Neural cell (in vitro differentiated cells): ENCODE measurements at regions not wholly inside any gene's neighbourhood (a gene's known extent, or its start where the extent isn't known, plus 50 kb on each side); places are given as distances from the start of the nearest gene placed in this dataset.

Experiments
- H2AFZ ChIP-seq: fragments of 200-600, 300-800 bp; sonication (generic), shearing (Covaris generic); 2 replicates; pipeline ENCODE4 v1.6.0; 2014; ENCODE audit warnings: low read depth, mild to moderate bottlenecking, antibody characterized with exemption, low read length, moderate library complexity
- H3F3A ChIP-seq: fragments of 200-600 bp; shearing (Covaris generic); 2 replicates; pipeline ENCODE4 v1.6.1; 2016; ENCODE audit warnings: mild to moderate bottlenecking, moderate library complexity, mixed read lengths, antibody characterized with exemption, low read length; ENCODE audit not compliant: insufficient read depth, poor library complexity, severe bottlenecking
- H3K27ac ChIP-seq: fragments of 200-600, 300-800 bp; sonication (generic), shearing (Covaris generic); 2 replicates; pipeline ENCODE4 v1.5.1; 2014; ENCODE audit warnings: mild to moderate bottlenecking, low read length, moderate library complexity
- H3K27me3 ChIP-seq: fragments of 300-800, 200-600 bp; sonication (generic), shearing (Covaris generic); 2 replicates; pipeline ENCODE4 v1.6.0; 2014; ENCODE audit warnings: mild to moderate bottlenecking, low read depth, low read length, moderate library complexity; ENCODE audit not compliant: insufficient read depth
- H3K36me3 ChIP-seq: fragments of 300-800, 200-600 bp; sonication (generic), shearing (Covaris generic); 2 replicates; pipeline ENCODE4 v1.5.1; 2014; ENCODE audit warnings: mild to moderate bottlenecking, antibody characterized with exemption, low read length, moderate library complexity; ENCODE audit not compliant: insufficient read depth
- H3K4me2 ChIP-seq: fragments of 300-800, 200-600 bp; sonication (generic), shearing (Covaris generic); 2 replicates; pipeline ENCODE4 v1.6.0; 2014; ENCODE audit warnings: mild to moderate bottlenecking, low read length
- H3K4me3 ChIP-seq: fragments of 300-800, 200-600 bp; sonication (generic), shearing (Covaris generic); 2 replicates; pipeline ENCODE4 v1.5.1; 2014; ENCODE audit warnings: mild to moderate bottlenecking, low read length, moderate library complexity
- H3K79me2 ChIP-seq: fragments of 200-600 bp; shearing (Covaris generic); replicated peaks from 2 replicates; pipeline ENCODE4 v1.6.0; 2014; ENCODE audit warnings: mild to moderate bottlenecking, low read length, moderate library complexity; ENCODE audit not compliant: insufficient read depth
- H3K9ac ChIP-seq: fragments of 300-800, 200-600 bp; sonication (generic), shearing (Covaris generic); 2 replicates; pipeline ENCODE4 v1.6.1; 2016; ENCODE audit warnings: mild to moderate bottlenecking, low read length, mixed read lengths
- H3K9me2 ChIP-seq: fragments of 200-600 bp; shearing (Covaris generic); 2 replicates; pipeline ENCODE4 v1.6.1; 2016; ENCODE audit warnings: mild to moderate bottlenecking, low read length, mixed read lengths; ENCODE audit not compliant: insufficient read depth
- H3K9me3 ChIP-seq: fragments of 200-600, 300-800 bp; sonication (generic), shearing (Covaris generic); 2 replicates; pipeline ENCODE4 v1.6.1; 2016; ENCODE audit warnings: mild to moderate bottlenecking, mixed run types, low read length, moderate library complexity, mixed read lengths
- H4K20me1 ChIP-seq: fragments of 200-600 bp; shearing (Covaris generic); 2 replicates; pipeline ENCODE4 v1.6.1; 2016; ENCODE audit warnings: mild to moderate bottlenecking, mixed run types; ENCODE audit not compliant: insufficient read depth
- EP300 ChIP-seq: fragments of 450-650 bp; conservative IDR thresholded peaks from 2 replicates; pipeline ENCODE4 v1.6.1; 2014; ENCODE audit warnings: antibody characterized with exemption, mild to moderate bottlenecking, moderate library complexity; ENCODE audit not compliant: poor library complexity, severe bottlenecking
- EZH2 ChIP-seq: fragments of 200-600, 300-800 bp; shearing (Covaris generic), sonication (generic); IDR thresholded peaks from 2 replicates; pipeline ENCODE4 v1.6.1; 2014; ENCODE audit warnings: antibody characterized with exemption, low read length, borderline replicate concordance, mild to moderate bottlenecking; ENCODE audit not compliant: insufficient read depth, poor library complexity, severe bottlenecking
- MXI1 ChIP-seq: fragments of 450-650 bp; conservative IDR thresholded peaks from 2 replicates; pipeline ENCODE4 v1.6.1; 2014; ENCODE audit warnings: antibody characterized with exemption, mild to moderate bottlenecking; ENCODE audit not compliant: poor library complexity, severe bottlenecking
- POLR2AphosphoS5 ChIP-seq: IDR thresholded peaks from 2 replicates; pipeline ENCODE4 v1.6.1; 2012
- RAD21 ChIP-seq: fragments of 450-650 bp; conservative IDR thresholded peaks from 2 replicates; pipeline ENCODE4 v1.6.1; 2014; ENCODE audit warnings: antibody characterized with exemption, mild to moderate bottlenecking, moderate library complexity
- REST ChIP-seq: IDR thresholded peaks from 2 replicates; pipeline ENCODE4 v1.6.1; 2012; ENCODE audit warnings: borderline replicate concordance
- TAF1 ChIP-seq: IDR thresholded peaks from 2 replicates; pipeline ENCODE4 v1.6.1; 2012; ENCODE audit warnings: low read depth

GRCh38 chr1:218078916-218079315, 206.2 kb upstream of the RRP15 start:
- Histone ChIP-seq H3K27ac (peak overlapping the region; percentile 69), H2AFZ (no peak overlapping the region), H4K20me1 (no peaks in the 10 kb centered on the region), H3K36me3 (no peaks in the 10 kb centered on the region), H3K4me2 (peak overlapping the region; percentile 59), H3K9ac (peak overlapping the region; percentile 30), H3K79me2 (no peaks in the 10 kb centered on the region), H3K4me3 (peak overlapping the region; percentile 42), H3K27me3 (no peaks in the 10 kb centered on the region), H3K9me3 (no peaks in the 10 kb centered on the region), H3K9me2 (no peaks in the 10 kb centered on the region), H3F3A (peaks cover 6% of the 10 kb centered on the region)
- TF ChIP-seq TAF1: no peak
- no peak for TF ChIP-seq MXI1
- TF ChIP-seq EZH2: no peak

- H3K4me2 ChIP-seq: peak overlapping the region; percentile 59
Observed at GRCh38 chr1:218079347-218079746, 205.7 kb upstream of the RRP15 start.

GRCh38 chr1:218079820-218080219, 205.3 kb upstream of the RRP15 start:
- H3K79me2 ChIP-seq: no peaks in the 10 kb centered on the region
- H3F3A ChIP-seq: peaks cover 6% of the 10 kb centered on the region
- H4K20me1 ChIP-seq: no peaks in the 10 kb centered on the region
- no peak overlapping the region for H3K4me2 ChIP-seq
- H3K27ac ChIP-seq: peak overlapping the region; percentile 69
- H3K36me3 ChIP-seq: no peaks in the 10 kb centered on the region
- no peaks in the 10 kb centered on the region for H3K27me3 ChIP-seq
- no peak for TF ChIP-seq RAD21
- no peak for TF ChIP-seq REST
- TF ChIP-seq EP300: no peak
- no peak for TF ChIP-seq POLR2AphosphoS5
- no peak for TF ChIP-seq EZH2
- no peaks in the 10 kb centered on the region for H3K9me3 ChIP-seq
- no peaks in the 10 kb centered on the region for H3K9me2 ChIP-seq
- H3K9ac ChIP-seq: peak overlapping the region; percentile 20
- H2AFZ ChIP-seq: no peak overlapping the region
- H3K4me3 ChIP-seq: peak overlapping the region; percentile 42

More at GRCh38 chr1:218079347-218079746, 205.7 kb upstream of the RRP15 start:
- no peak overlapping the region for H2AFZ ChIP-seq
- no peaks in the 10 kb centered on the region for H3K27me3 ChIP-seq
- peak overlapping the region; percentile 42 for H3K4me3 ChIP-seq
- peaks cover 6% of the 10 kb centered on the region for H3F3A ChIP-seq
- H3K9me3 ChIP-seq: no peaks in the 10 kb centered on the region
- H3K27ac ChIP-seq: peak overlapping the region; percentile 69
- H3K9me2 ChIP-seq: no peaks in the 10 kb centered on the region
- TF ChIP-seq REST (no peak), POLR2AphosphoS5 (peak; percentile 55), EP300 (peak; percentile 89), RAD21 (no peak)
- no peaks in the 10 kb centered on the region for H4K20me1 ChIP-seq
- H3K79me2 ChIP-seq: no peaks in the 10 kb centered on the region
- no peaks in the 10 kb centered on the region for H3K36me3 ChIP-seq
- peak overlapping the region; percentile 30 for H3K9ac ChIP-seq
